NCI-H460 (cell line): ENCODE measurements at regions not wholly inside any gene's neighbourhood (a gene's known extent, or its start where the extent isn't known, plus 50 kb on each side); places are given as distances from the start of the nearest gene placed in this dataset.
A peak's percentile ranks its signal among the peaks of the same experiment; 100 is the strongest.
"Not testable (repeated sequence)": the region's sequence is repeated elsewhere in the genome, so short reads cannot be mapped to it uniquely, and the experiment has no call there.

Experiments used
- DNase-seq: peaks from one replicate; pipeline ENCODE4 v3.0.0-alpha.2; 2016; ENCODE audit warnings: low read depth; ENCODE audit errors: extremely low read depth

- not testable (repeated sequence) for DNase-seq
Observed at GRCh38 chr12:112697441-112697840, 94.1 kb upstream of the RPH3A start.

DNA sequence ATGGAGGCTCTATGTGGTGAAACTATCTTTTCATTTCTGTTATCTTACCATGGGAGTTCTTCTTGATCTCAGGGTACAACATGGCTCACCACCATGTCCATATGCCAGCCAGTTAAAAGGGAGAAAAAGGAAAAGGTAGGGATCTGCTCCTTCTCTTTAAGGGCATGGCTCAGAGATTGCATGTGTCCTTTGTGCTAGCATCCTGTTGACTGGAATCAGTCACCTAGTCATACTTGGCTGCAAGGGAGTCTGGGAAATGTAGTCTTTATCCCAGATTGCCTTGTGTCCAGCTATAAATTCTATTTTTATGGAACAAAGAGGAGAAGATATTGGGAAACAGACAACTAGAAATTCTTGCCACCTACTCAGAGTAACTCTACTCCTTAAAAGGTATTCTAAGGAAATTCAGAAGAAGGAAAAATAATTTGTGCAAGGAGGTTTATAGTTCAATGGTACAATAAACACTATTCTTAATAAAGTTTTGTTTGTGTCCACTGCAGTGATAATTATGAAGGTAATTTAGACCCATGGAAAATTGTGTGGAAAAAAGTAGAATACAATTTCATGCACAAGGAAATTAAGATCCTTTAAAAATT is 86.4 kb upstream of the RPH3A start:
- peak; percentile 12 for DNase-seq

DNA sequence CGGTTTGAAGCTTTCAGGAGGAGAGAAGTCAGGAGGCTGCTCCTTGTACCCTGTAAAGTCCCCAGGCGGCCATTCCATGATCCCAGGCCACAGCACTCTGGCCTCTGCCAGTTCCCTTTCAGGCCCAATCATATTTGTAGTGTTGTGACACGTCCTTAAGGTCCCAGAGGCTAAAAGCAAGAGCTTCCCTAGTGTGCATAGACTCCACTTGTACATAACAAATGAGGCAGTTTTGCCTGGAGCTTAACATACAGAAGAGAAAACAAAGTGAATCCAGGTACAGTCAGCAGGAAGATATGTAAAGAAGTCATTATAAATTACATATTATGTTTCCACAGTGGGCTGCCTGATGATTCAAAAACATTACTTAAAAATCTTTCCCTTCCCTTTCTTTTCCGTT is 81.1 kb upstream of the RPH3A start:
- DNase-seq = no peak

DNA sequence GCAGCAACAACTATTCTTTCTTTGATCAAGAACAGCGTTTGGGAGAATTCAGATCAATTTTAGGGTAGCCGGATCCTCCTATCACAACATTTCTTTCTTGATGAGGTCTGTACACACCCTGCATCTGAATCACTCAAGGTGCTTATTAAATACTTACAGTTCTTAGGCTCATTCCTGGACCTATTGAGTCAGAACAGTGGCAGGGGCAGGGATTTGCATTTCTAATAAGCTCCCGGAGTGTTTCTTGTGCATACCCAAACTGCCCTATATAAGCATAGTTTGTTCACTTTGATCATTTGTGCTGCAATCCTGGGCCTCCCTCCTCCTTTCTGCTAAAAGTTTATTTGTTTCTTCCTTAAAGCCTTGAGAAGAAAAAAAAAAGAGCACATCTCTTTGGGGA is 80.5 kb upstream of the RPH3A start:
- DNase-seq = no peak

DNA sequence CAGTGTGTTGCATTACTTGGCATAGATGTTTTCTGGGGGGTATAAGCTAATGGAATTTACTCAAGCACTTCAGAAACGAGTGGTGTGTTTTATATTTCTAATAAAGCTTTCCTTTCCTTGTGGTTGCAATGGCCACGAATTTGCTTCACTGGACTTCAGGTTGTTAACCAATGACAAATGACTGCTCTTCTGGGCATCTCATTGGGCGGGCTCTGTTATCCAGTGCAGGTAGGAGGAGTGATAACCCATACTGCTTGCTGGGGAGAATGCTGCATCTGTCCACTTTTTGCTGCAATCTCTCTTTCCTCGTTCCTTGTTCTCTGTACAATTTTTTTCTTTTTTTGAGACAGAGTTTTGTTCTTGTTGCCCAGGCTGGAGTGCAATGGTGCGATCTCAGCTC is 80.0 kb upstream of the RPH3A start:
- no peak for DNase-seq

GRCh38 chr12:112712751-112713150 is 78.8 kb upstream of the RPH3A start:
- not testable (repeated sequence) for DNase-seq

DNA sequence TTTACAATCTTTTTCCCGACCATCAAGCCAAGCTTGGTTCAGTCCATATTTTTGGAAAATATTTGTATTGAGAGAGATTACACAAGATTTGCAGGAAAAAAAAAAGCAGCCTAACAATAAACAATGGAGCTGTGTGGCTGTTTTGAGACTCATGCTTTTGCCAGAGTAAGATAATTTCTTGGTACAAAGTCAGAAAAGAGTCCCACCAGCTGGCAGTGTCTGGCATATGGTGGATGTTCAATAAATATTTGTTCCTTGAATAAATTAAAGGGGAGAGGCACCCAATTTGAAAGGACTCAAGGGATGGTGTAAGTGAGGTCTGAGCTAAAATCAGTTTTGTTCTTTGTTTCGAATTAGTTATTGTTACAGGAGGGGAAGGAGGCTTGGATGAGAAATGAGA is 78.1 kb upstream of the RPH3A start:
- no peak for DNase-seq

- DNase-seq = peak; percentile 14
Observed at GRCh38 chr12:112714166-112714710, 77.3 kb upstream of the RPH3A start.

DNA sequence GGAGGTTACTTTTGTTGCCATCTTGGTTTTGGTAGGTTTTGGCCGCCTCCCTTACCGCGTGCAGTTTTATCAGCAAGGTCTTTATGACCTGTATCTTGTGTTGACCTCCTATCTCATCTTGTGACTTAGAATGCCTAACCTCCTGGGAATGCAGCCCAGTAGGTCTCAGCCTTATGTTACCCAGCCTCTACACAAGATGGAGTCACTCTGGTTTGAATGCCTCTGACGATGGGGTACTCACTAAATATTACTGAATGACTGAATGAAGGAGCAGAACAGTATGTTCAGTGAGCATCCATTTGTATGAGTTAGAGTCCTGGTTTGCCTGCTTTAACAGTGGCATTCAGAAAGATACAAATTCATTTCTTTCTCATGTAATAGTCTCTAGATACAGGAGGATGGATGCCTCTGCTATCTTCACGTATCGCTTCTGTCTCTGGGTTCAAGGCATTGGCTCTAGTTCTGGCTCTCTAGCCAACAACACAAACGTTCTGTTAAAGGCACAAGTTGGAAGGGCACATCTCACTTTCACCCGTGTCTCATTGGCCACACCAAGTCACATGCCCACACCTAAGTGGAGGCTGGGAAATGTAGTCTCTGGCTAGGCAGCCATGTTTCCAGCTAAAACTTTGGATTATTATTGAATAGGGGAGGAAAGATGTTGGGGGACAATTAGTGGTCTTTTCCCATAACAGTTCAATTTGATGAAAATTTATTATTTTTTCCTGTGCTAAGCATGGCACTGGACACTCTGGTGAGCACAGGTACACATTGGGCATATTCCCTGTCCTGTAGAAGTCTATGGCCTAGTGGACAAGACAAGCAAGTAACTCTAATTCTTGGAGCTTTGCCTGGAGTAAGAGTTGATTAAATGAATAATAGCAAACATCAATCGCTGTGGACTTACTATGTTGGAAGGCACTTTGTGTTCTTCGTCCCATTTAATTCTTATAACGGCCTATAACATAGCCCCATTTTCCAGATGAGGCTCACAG is 75.2 kb upstream of the RPH3A start:
- DNase-seq = peak; percentile 6

- DNase-seq = no peak
Observed at GRCh38 chr12:112728864-112729263, 62.7 kb upstream of the RPH3A start.

GRCh38 chr12:112734859-112735695 is 56.5 kb upstream of the RPH3A start:
- DNase-seq = no peak

- DNase-seq = no peak
Observed at GRCh38 chr12:112738531-112738930, 53.0 kb upstream of the RPH3A start.

DNA sequence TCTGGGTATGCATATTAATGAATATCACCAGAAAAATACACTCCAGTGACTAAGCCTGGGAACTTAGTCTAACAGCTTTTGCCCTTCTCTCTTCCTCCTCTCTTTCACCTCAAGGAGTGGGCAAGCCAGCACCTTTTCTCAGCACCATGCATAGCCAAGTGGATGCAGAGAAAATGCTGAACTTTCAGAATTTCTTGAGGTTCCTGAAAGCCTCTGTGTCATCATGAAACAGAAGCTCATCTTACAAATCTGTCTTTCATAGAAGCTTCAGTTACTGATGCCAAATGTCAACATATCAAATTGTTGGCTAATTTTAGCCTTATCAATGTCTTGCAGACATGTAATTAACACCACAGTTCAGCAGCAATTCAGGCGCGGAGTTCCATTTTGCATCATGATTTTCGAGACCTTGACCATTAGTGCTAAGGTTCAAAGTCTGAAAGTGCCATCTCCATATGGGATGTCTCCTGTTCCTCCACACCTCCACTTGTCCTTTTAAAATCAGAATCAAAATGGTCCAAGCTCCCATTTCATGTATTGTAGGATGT is 51.1 kb upstream of the RPH3A start:
- no peak for DNase-seq

GRCh38 chr12:112741106-112741505 is 50.4 kb upstream of the RPH3A start:
- DNase-seq = no peak
